ENCODE measurements at regions not wholly inside any gene's neighbourhood (a gene's known extent, or its start where the extent isn't known, plus 50 kb on each side); places are given as distances from the start of the nearest gene placed in this dataset.

- TF ChIP-seq CTCF (conservative IDR thresholded peaks at IDR 0.05 in 1 of 2, IDR thresholded peaks at IDR 0.05 in 1 of 2; ENCODE audit: low read depth in 1 of 2, low read length in 2 of 2) (no peak), EZH2 (IDR thresholded peaks at IDR 0.05; ENCODE audit: low read length, missing control alignments) (no peak)
Observed at GRCh38 chr16:89036776-89037175, 56.9 kb upstream of the ACSF3 start.

Data from fibroblast of lung (primary cell).